SJSA1 (cell line): ENCODE measurements at regions not wholly inside any gene's neighbourhood (a gene's known extent, or its start where the extent isn't known, plus 50 kb on each side); places are given as distances from the start of the nearest gene placed in this dataset.

Source experiments
- DNase-seq, 2 experiments: peaks; one replicate each; pipeline ENCODE4 v3.0.0-alpha.2; 2015 to 2020; ENCODE audit warnings: low spot score in 2 of 2, low read depth in 1 of 2
- H3K27ac ChIP-seq: fragments of 250-450 bp; sonication (Bioruptor Pico); 2 replicates; pipeline ENCODE4 v1.5.1; 2020; ENCODE audit warnings: mild to moderate bottlenecking, moderate library complexity
- H3K27me3 ChIP-seq: fragments of 250-450 bp; sonication (Bioruptor Pico); replicated peaks from 2 replicates; pipeline ENCODE4 v1.5.1; 2020; ENCODE audit warnings: mild to moderate bottlenecking, moderate library complexity
- H3K36me3 ChIP-seq: fragments of 250-450 bp; sonication (Bioruptor Pico); 2 replicates; pipeline ENCODE4 v1.5.1; 2020; ENCODE audit warnings: mild to moderate bottlenecking
- H3K4me1 ChIP-seq: fragments of 250-450 bp; sonication (Bioruptor Pico); replicated peaks from 2 replicates; pipeline ENCODE4 v1.6.1; 2021; ENCODE audit warnings: mild to moderate bottlenecking
- H3K4me3 ChIP-seq: fragments of 250-450 bp; sonication (Bioruptor Pico); 2 replicates; pipeline ENCODE4 v1.5.1; 2020; ENCODE audit warnings: mild to moderate bottlenecking
- H3K9me3 ChIP-seq: fragments of 250-450 bp; sonication (Bioruptor Pico); replicated peaks from 2 replicates; pipeline ENCODE4 v1.5.1; 2020; ENCODE audit warnings: mild to moderate bottlenecking

- no peaks in the 10 kb centered on the region for H3K36me3 ChIP-seq
- H3K27ac ChIP-seq: no peak overlapping the region
- no peaks in the 10 kb centered on the region for H3K9me3 ChIP-seq
- H3K4me3 ChIP-seq: no peak overlapping the region
- DNase-seq: no peak
- H3K27me3 ChIP-seq: no peaks in the 10 kb centered on the region
- H3K4me1 ChIP-seq: peaks cover 8% of the 10 kb centered on the region
Measured at GRCh38 chr6:74134327-74134726, 438.3 kb downstream of the CD109 start.

GRCh38 chr6:74133073-74133472 lies 437.1 kb downstream of the CD109 start:
- Histone ChIP-seq H3K4me3 (no peak overlapping the region), H3K27ac (no peak overlapping the region), H3K4me1 (peaks cover 5% of the 10 kb centered on the region), H3K36me3 (no peaks in the 10 kb centered on the region), H3K27me3 (no peaks in the 10 kb centered on the region), H3K9me3 (no peaks in the 10 kb centered on the region)
- DNase-seq: no peak

GRCh38 chr6:74130641-74131040 lies 434.6 kb downstream of the CD109 start:
- no peaks in the 10 kb centered on the region for H3K36me3 ChIP-seq
- H3K27me3 ChIP-seq: no peaks in the 10 kb centered on the region
- H3K4me3 ChIP-seq: no peak overlapping the region
- DNase-seq: no peak
- H3K9me3 ChIP-seq: no peaks in the 10 kb centered on the region
- no peaks in the 10 kb centered on the region for H3K4me1 ChIP-seq
- H3K27ac ChIP-seq: no peak overlapping the region

GRCh38 chr6:74128536-74128935 lies 432.5 kb downstream of the CD109 start:
- no peak for DNase-seq
- H3K36me3 ChIP-seq: no peaks in the 10 kb centered on the region

GRCh38 chr6:74117113-74117512 lies 421.1 kb downstream of the CD109 start:
- Histone ChIP-seq H3K4me3 (no peak overlapping the region), H3K4me1 (peaks cover 16% of the 10 kb centered on the region), H3K27ac (no peak overlapping the region), H3K9me3 (no peaks in the 10 kb centered on the region), H3K36me3 (no peaks in the 10 kb centered on the region), H3K27me3 (no peaks in the 10 kb centered on the region)
- peak in 1 of 2 experiments; percentile 11 for DNase-seq

More at GRCh38 chr6:74128536-74128935, 432.5 kb downstream of the CD109 start:
- Histone ChIP-seq H3K27ac (no peak overlapping the region), H3K27me3 (no peaks in the 10 kb centered on the region), H3K9me3 (no peaks in the 10 kb centered on the region), H3K4me3 (no peak overlapping the region), H3K4me1 (no peaks in the 10 kb centered on the region)

- no peaks in the 10 kb centered on the region for H3K9me3 ChIP-seq
- H3K4me1 ChIP-seq: peaks cover 16% of the 10 kb centered on the region
- H3K36me3 ChIP-seq: no peaks in the 10 kb centered on the region
- no peak overlapping the region for H3K4me3 ChIP-seq
- H3K27me3 ChIP-seq: no peaks in the 10 kb centered on the region
- DNase-seq: no peak
- no peak overlapping the region for H3K27ac ChIP-seq
Measured at GRCh38 chr6:74115674-74116073, 419.7 kb downstream of the CD109 start.

GRCh38 chr6:74114428-74114827 lies 418.4 kb downstream of the CD109 start:
- peak overlapping the region; percentile 54 for H3K27ac ChIP-seq
- no peak overlapping the region for H3K4me3 ChIP-seq
- H3K27me3 ChIP-seq: no peaks in the 10 kb centered on the region
- no peaks in the 10 kb centered on the region for H3K36me3 ChIP-seq
- no peak for DNase-seq
- H3K9me3 ChIP-seq: no peaks in the 10 kb centered on the region
- peaks cover 16% of the 10 kb centered on the region for H3K4me1 ChIP-seq

GRCh38 chr6:74113901-74114300 lies 417.9 kb downstream of the CD109 start:
- H3K27me3 ChIP-seq: no peaks in the 10 kb centered on the region
- H3K27ac ChIP-seq: peak overlapping the region; percentile 54
- H3K9me3 ChIP-seq: no peaks in the 10 kb centered on the region
- peaks cover 16% of the 10 kb centered on the region for H3K4me1 ChIP-seq
- H3K4me3 ChIP-seq: no peak overlapping the region
- peak in 1 of 2 experiments; percentile 38 for DNase-seq
- no peaks in the 10 kb centered on the region for H3K36me3 ChIP-seq

- no peak for DNase-seq
- Histone ChIP-seq H3K27me3 (no peaks in the 10 kb centered on the region), H3K36me3 (no peaks in the 10 kb centered on the region), H3K4me1 (no peaks in the 10 kb centered on the region), H3K9me3 (no peaks in the 10 kb centered on the region), H3K27ac (no peak overlapping the region), H3K4me3 (no peak overlapping the region)
Measured at GRCh38 chr6:74103417-74103816, 407.4 kb downstream of the CD109 start.

- DNase-seq: no peak
- no peak overlapping the region for H3K27ac ChIP-seq
- H3K4me1 ChIP-seq: no peaks in the 10 kb centered on the region
- no peaks in the 10 kb centered on the region for H3K27me3 ChIP-seq
- no peaks in the 10 kb centered on the region for H3K9me3 ChIP-seq
- H3K36me3 ChIP-seq: no peaks in the 10 kb centered on the region
- no peak overlapping the region for H3K4me3 ChIP-seq
Measured at GRCh38 chr6:74100719-74101287, 404.8 kb downstream of the CD109 start.

- no peak overlapping the region for H3K4me3 ChIP-seq
- DNase-seq: no peak
- no peaks in the 10 kb centered on the region for H3K9me3 ChIP-seq
- H3K4me1 ChIP-seq: no peaks in the 10 kb centered on the region
- no peaks in the 10 kb centered on the region for H3K36me3 ChIP-seq
- no peaks in the 10 kb centered on the region for H3K27me3 ChIP-seq
- no peak overlapping the region for H3K27ac ChIP-seq
Measured at GRCh38 chr6:74096329-74096728, 400.3 kb downstream of the CD109 start.

- no peaks in the 10 kb centered on the region for H3K27me3 ChIP-seq
- no peaks in the 10 kb centered on the region for H3K9me3 ChIP-seq
- no peaks in the 10 kb centered on the region for H3K36me3 ChIP-seq
- H3K4me1 ChIP-seq: no peaks in the 10 kb centered on the region
- H3K4me3 ChIP-seq: no peak overlapping the region
- no peak for DNase-seq
- H3K27ac ChIP-seq: no peak overlapping the region
Measured at GRCh38 chr6:74093361-74093760, 397.4 kb downstream of the CD109 start.

GRCh38 chr6:74091794-74092157 lies 395.8 kb downstream of the CD109 start:
- Histone ChIP-seq H3K4me3 (no peak overlapping the region), H3K4me1 (no peaks in the 10 kb centered on the region), H3K36me3 (no peaks in the 10 kb centered on the region), H3K9me3 (no peaks in the 10 kb centered on the region), H3K27me3 (no peaks in the 10 kb centered on the region), H3K27ac (no peak overlapping the region)
- DNase-seq: no peak

GRCh38 chr6:74091136-74091793 lies 395.3 kb downstream of the CD109 start:
- H3K4me3 ChIP-seq: no peak overlapping the region
- H3K27ac ChIP-seq: no peak overlapping the region
- no peaks in the 10 kb centered on the region for H3K36me3 ChIP-seq
- no peaks in the 10 kb centered on the region for H3K9me3 ChIP-seq
- no peaks in the 10 kb centered on the region for H3K27me3 ChIP-seq
- H3K4me1 ChIP-seq: no peaks in the 10 kb centered on the region
- peak in 1 of 2 experiments; percentile 45 for DNase-seq

GRCh38 chr6:74087899-74088298 lies 391.9 kb downstream of the CD109 start:
- no peaks in the 10 kb centered on the region for H3K36me3 ChIP-seq
- no peak for DNase-seq

More at GRCh38 chr6:74087899-74088298, 391.9 kb downstream of the CD109 start:
- Histone ChIP-seq H3K4me3 (no peak overlapping the region), H3K9me3 (no peaks in the 10 kb centered on the region), H3K27ac (no peak overlapping the region), H3K27me3 (0 out of 2 replicates have a peak, but pooled peaks cover 2% of the 10 kb centered on the region), H3K4me1 (no peaks in the 10 kb centered on the region)
